ENCODE measurements at regions not wholly inside any gene's neighbourhood (a gene's known extent, or its start where the extent isn't known, plus 50 kb on each side); places are given as distances from the start of the nearest gene placed in this dataset.

- Histone ChIP-seq H3F3A (ENCODE audit: control insufficient read depth, insufficient read depth) (no peaks in the 10 kb centered on the region), H3K36me3 (ENCODE audit: control insufficient read depth, low read length) (no peaks in the 10 kb centered on the region), H3K27ac (ENCODE audit: low read depth, low read length) (no peak overlapping the region), H3K4me3 (ENCODE audit: low read length) (no peak overlapping the region), H3K4me2 (ENCODE audit: low read length) (no peak overlapping the region), H3K9me3 (ENCODE audit: control insufficient read depth, insufficient read depth, low read length) (no peaks in the 10 kb centered on the region), H3K79me2 (ENCODE audit: control insufficient read depth, low read length) (no peaks in the 10 kb centered on the region), H3K4me1 (ENCODE audit: control insufficient read depth, low read length) (no peaks in the 10 kb centered on the region), H4K20me1 (ENCODE audit: control insufficient read depth, insufficient read depth, low read depth, low read length) (no peaks in the 10 kb centered on the region), H3K9me2 (replicated peaks; ENCODE audit: control insufficient read depth, low read length) (no peaks in the 10 kb centered on the region), H3K27me3 (ENCODE audit: control insufficient read depth, low read length) (no peaks in the 10 kb centered on the region; the same call in 1 of the 2 replicates)
- TF ChIP-seq EZH2phosphoT487 (IDR thresholded peaks at IDR 0.05; ENCODE audit: borderline replicate concordance, low read length) = no peak
- TF ChIP-seq, protein P1, sequence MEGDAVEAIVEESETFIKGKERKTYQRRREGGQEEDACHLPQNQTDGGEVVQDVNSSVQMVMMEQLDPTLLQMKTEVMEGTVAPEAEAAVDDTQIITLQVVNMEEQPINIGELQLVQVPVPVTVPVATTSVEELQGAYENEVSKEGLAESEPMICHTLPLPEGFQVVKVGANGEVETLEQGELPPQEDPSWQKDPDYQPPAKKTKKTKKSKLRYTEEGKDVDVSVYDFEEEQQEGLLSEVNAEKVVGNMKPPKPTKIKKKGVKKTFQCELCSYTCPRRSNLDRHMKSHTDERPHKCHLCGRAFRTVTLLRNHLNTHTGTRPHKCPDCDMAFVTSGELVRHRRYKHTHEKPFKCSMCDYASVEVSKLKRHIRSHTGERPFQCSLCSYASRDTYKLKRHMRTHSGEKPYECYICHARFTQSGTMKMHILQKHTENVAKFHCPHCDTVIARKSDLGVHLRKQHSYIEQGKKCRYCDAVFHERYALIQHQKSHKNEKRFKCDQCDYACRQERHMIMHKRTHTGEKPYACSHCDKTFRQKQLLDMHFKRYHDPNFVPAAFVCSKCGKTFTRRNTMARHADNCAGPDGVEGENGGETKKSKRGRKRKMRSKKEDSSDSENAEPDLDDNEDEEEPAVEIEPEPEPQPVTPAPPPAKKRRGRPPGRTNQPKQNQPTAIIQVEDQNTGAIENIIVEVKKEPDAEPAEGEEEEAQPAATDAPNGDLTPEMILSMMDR (IDR thresholded peaks at IDR 0.05; ENCODE audit: low read depth, low read length, poor library complexity, severe bottlenecking) = no peak
Observed at GRCh38 chr11:82539669-82540068, 194.0 kb downstream of the FAM181B start.

- Histone ChIP-seq H3F3A (ENCODE audit: control insufficient read depth, insufficient read depth) (no peaks in the 10 kb centered on the region), H3K79me2 (ENCODE audit: control insufficient read depth, low read length) (no peaks in the 10 kb centered on the region), H3K27ac (ENCODE audit: low read depth, low read length) (no peak overlapping the region), H3K9me3 (ENCODE audit: control insufficient read depth, insufficient read depth, low read length) (no peaks in the 10 kb centered on the region), H3K36me3 (ENCODE audit: control insufficient read depth, low read length) (no peaks in the 10 kb centered on the region), H3K4me3 (ENCODE audit: low read length) (no peak overlapping the region), H3K9me2 (replicated peaks; ENCODE audit: control insufficient read depth, low read length) (no peaks in the 10 kb centered on the region), H3K27me3 (ENCODE audit: control insufficient read depth, low read length) (no peaks in the 10 kb centered on the region; the same call in 1 of the 2 replicates), H3K4me1 (ENCODE audit: control insufficient read depth, low read length) (no peaks in the 10 kb centered on the region), H3K4me2 (ENCODE audit: low read length) (no peak overlapping the region), H4K20me1 (ENCODE audit: control insufficient read depth, insufficient read depth, low read depth, low read length) (no peaks in the 10 kb centered on the region)
- TF ChIP-seq, protein P1 (IDR thresholded peaks at IDR 0.05; ENCODE audit: low read depth, low read length, poor library complexity, severe bottlenecking) = no peak
- no peak for TF ChIP-seq EZH2phosphoT487 (IDR thresholded peaks at IDR 0.05; ENCODE audit: borderline replicate concordance, low read length)
Observed at GRCh38 chr11:82536706-82537105, 197.0 kb downstream of the FAM181B start.

DNA sequence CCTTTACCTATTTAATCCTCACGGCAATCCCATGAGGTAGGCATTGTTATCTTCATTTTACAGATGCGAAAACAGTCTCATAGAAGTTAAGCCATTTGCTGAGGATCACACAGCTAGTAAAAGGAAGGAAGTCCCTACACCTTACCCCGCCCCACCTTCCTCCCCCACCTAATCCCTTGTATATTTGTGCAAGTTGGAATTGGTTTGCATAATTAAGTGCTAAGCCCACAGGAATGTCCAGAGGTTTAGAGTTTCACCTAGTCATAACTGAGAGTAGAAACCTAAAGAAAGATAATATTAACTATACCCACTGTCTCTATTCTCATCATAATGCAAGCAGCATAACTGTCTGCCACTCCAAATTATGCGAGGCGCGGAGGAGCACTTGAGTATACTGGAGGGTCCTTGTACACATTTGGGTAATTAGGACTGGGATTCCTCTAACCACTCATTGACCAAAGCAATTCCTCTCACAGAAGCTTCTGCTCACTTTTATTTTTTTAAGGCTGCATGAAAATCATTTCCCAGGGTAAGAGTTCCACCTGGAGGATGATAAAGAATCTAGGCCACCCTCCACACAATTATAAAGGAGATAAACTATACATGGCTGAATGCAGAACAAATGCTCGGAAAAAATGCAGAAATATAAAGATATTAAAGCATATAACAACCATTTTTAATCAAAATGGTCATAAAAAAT is 199.9 kb downstream of the FAM181B start:
- H3F3A ChIP-seq (ENCODE audit: control insufficient read depth, insufficient read depth) = no peaks in the 10 kb centered on the region
- H3K9me3 ChIP-seq (ENCODE audit: control insufficient read depth, insufficient read depth, low read length) = no peaks in the 10 kb centered on the region
- no peaks in the 10 kb centered on the region; the same call in 1 of the 2 replicates for H3K27me3 ChIP-seq (ENCODE audit: control insufficient read depth, low read length)
- H3K4me3 ChIP-seq (ENCODE audit: low read length) = no peak overlapping the region
- no peaks in the 10 kb centered on the region for H4K20me1 ChIP-seq (ENCODE audit: control insufficient read depth, insufficient read depth, low read depth, low read length)
- H3K36me3 ChIP-seq (ENCODE audit: control insufficient read depth, low read length) = no peaks in the 10 kb centered on the region
- no peak overlapping the region for H3K4me2 ChIP-seq (ENCODE audit: low read length)
- no peaks in the 10 kb centered on the region for H3K79me2 ChIP-seq (ENCODE audit: control insufficient read depth, low read length)
- H3K9me2 ChIP-seq (replicated peaks; ENCODE audit: control insufficient read depth, low read length) = no peaks in the 10 kb centered on the region
- TF ChIP-seq EZH2phosphoT487 (IDR thresholded peaks at IDR 0.05; ENCODE audit: borderline replicate concordance, low read length) = no peak
- TF ChIP-seq, protein P1 (IDR thresholded peaks at IDR 0.05; ENCODE audit: low read depth, low read length, poor library complexity, severe bottlenecking) = no peak
- H3K4me1 ChIP-seq (ENCODE audit: control insufficient read depth, low read length) = no peaks in the 10 kb centered on the region
- H3K27ac ChIP-seq (ENCODE audit: low read depth, low read length) = no peak overlapping the region
